GM12878 (cell line): ENCODE measurements at regions not wholly inside any gene's neighbourhood (a gene's known extent, or its start where the extent isn't known, plus 50 kb on each side); places are given as distances from the start of the nearest gene placed in this dataset.

Experiments used
- BHLHE40 ChIP-seq, 2 experiments: fragments of 450-650 bp in 1 of 2; IDR thresholded peaks; 2 replicates each; pipeline ENCODE4 v1.6.1; 2011 to 2017; ENCODE audit warnings: low read depth in 2 of 2, borderline replicate concordance in 1 of 2, improper control_type of control experiment in 1 of 2, low read length in 1 of 2, mild to moderate bottlenecking in 1 of 2
- CREM ChIP-seq: IDR thresholded peaks from 2 replicates; pipeline ENCODE4 v1.6.1; 2014; ENCODE audit warnings: antibody characterized with exemption, low read depth
- FOXM1 ChIP-seq: IDR thresholded peaks from 2 replicates; pipeline ENCODE4 v1.6.1; 2012; ENCODE audit warnings: low read depth, mild to moderate bottlenecking, inconsistent platforms, low read length, moderate library complexity
- KAT2A ChIP-seq: conservative IDR thresholded peaks from 2 replicates; pipeline ENCODE4 v1.6.1; 2011; ENCODE audit warnings: low read depth, low read length; ENCODE audit not compliant: control insufficient read depth
- LARP7 ChIP-seq: fragments of 450-650 bp; IDR thresholded peaks from 2 replicates; pipeline ENCODE4 v1.6.1; 2017; ENCODE audit warnings: mild to moderate bottlenecking
- NFYA ChIP-seq: IDR thresholded peaks from 2 replicates; pipeline ENCODE4 v1.6.1; 2011; ENCODE audit warnings: low read depth, mild to moderate bottlenecking, low read length, improper control_type of control experiment, borderline replicate concordance
- NRF1 ChIP-seq: conservative IDR thresholded peaks from 2 replicates; pipeline ENCODE4 v1.6.1; 2011; ENCODE audit warnings: mild to moderate bottlenecking, low read depth, low read length, improper control_type of control experiment
- SIN3A ChIP-seq: IDR thresholded peaks from 2 replicates; pipeline ENCODE4 v1.6.1; 2012; ENCODE audit warnings: low read depth, low read length, improper control_type of control experiment
- SMARCA5 ChIP-seq: fragments of 450-650 bp; IDR thresholded peaks from 2 replicates; pipeline ENCODE4 v1.6.1; 2017; ENCODE audit warnings: mild to moderate bottlenecking
- STAT1 ChIP-seq: fragments of 450-650 bp; conservative IDR thresholded peaks from 2 replicates; pipeline ENCODE4 v1.6.1; 2014; ENCODE audit warnings: antibody characterized with exemption, mild to moderate bottlenecking
- TBL1XR1 ChIP-seq: IDR thresholded peaks from 2 replicates; pipeline ENCODE4 v1.6.1; 2012; ENCODE audit warnings: low read depth, low read length, improper control_type of control experiment
- ZNF217 ChIP-seq: fragments of 450-650 bp; IDR thresholded peaks from 2 replicates; pipeline ENCODE4 v1.6.1; 2017; ENCODE audit warnings: antibody characterized with exemption, mild to moderate bottlenecking
- TF ChIP-seq, protein P1 (sequence below): IDR thresholded peaks from 2 replicates; pipeline ENCODE4 v1.6.1; 2011; ENCODE audit warnings: low read depth, mild to moderate bottlenecking, low read length, moderate library complexity, borderline replicate concordance; ENCODE audit errors: extremely low read depth
- TF ChIP-seq, protein P2 (sequence below): fragments of 450-650 bp; IDR thresholded peaks from 2 replicates; pipeline ENCODE4 v1.6.1; 2018; ENCODE audit warnings: mild to moderate bottlenecking, low read depth, moderate library complexity; ENCODE audit not compliant: partially characterized antibody
- TF ChIP-seq, protein P3 (sequence below): fragments of 450-650 bp; IDR thresholded peaks from 2 replicates; pipeline ENCODE4 v1.6.1; 2016; ENCODE audit warnings: mild to moderate bottlenecking
- TF ChIP-seq, protein P4 (sequence below): fragments of 450-650 bp; formaldehyde crosslinking; IDR thresholded peaks from 2 replicates; pipeline ENCODE4 v1.4.0; 2022; ENCODE audit warnings: mild to moderate bottlenecking, moderate library complexity
- TF ChIP-seq, protein P5 (sequence below), 3 experiments: IDR thresholded peaks in 2 of 3; conservative IDR thresholded peaks in 1 of 3; 2 replicates each; pipeline ENCODE4 v1.5.1; 2011; ENCODE audit warnings: low read depth in 3 of 3, low read length in 3 of 3, mild to moderate bottlenecking in 3 of 3, control low read depth in 2 of 3, moderate library complexity in 2 of 3, inconsistent platforms in 1 of 3, mixed read lengths in 1 of 3; ENCODE audit not compliant: control insufficient read depth in 2 of 3, insufficient read depth in 1 of 3; ENCODE audit errors: extremely low read depth in 1 of 3
- TF ChIP-seq, protein P6 (sequence below): fragments of 150-350 bp; IDR thresholded peaks from 2 replicates; pipeline ENCODE4 v1.6.1; 2014; ENCODE audit warnings: mild to moderate bottlenecking, low read depth, low read length

DNA sequence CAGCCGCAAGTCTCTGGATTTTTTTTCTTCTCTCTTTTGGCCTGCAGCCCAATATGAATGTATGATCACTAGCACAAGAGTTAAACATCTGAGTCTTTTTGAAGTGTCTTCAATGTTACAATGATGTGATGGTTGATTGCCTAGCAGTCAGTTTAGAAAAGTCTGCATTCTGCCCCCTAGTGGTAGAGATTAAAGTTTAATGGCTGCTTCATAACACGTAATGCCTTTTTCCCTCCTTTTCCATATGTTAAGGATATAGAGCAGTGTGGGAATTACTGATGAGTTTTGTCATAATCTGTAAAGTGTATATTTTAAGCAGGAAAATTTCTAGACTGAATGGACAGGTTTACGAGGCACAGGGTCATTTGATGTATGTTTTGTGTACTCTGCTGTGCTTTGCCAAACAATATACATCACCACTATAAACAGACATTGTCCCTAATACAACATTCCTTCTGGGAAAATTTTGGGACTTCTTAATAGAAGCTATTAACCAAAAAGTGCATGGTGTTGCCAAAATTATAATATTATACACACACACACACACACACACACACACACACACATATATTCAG, 1038.5 kb upstream of the NR2F2 start (continued):
- TF ChIP-seq, protein P1, sequence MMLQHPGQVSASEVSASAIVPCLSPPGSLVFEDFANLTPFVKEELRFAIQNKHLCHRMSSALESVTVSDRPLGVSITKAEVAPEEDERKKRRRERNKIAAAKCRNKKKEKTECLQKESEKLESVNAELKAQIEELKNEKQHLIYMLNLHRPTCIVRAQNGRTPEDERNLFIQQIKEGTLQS = no peak
- TF ChIP-seq, protein P2, sequence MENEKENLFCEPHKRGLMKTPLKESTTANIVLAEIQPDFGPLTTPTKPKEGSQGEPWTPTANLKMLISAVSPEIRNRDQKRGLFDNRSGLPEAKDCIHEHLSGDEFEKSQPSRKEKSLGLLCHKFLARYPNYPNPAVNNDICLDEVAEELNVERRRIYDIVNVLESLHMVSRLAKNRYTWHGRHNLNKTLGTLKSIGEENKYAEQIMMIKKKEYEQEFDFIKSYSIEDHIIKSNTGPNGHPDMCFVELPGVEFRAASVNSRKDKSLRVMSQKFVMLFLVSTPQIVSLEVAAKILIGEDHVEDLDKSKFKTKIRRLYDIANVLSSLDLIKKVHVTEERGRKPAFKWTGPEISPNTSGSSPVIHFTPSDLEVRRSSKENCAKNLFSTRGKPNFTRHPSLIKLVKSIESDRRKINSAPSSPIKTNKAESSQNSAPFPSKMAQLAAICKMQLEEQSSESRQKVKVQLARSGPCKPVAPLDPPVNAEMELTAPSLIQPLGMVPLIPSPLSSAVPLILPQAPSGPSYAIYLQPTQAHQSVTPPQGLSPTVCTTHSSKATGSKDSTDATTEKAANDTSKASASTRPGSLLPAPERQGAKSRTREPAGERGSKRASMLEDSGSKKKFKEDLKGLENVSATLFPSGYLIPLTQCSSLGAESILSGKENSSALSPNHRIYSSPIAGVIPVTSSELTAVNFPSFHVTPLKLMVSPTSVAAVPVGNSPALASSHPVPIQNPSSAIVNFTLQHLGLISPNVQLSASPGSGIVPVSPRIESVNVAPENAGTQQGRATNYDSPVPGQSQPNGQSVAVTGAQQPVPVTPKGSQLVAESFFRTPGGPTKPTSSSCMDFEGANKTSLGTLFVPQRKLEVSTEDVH = no peak
- TF ChIP-seq CREM (no peak), STAT1 (no peak), LARP7 (no peak), SMARCA5 (0 out of 2 replicates have a peak, but pooled peaks have one; percentile 31), SIN3A (no peak), ZNF217 (no peak), NRF1 (no peak), TBL1XR1 (no peak), FOXM1 (no peak), BHLHE40 (IDR thresholded peaks at IDR 0.05; ENCODE audit: borderline replicate concordance in 1 of 2, low read depth in 2 of 2, low read length in 1 of 2) (no peak), KAT2A (no peak), NFYA (no peak)
- TF ChIP-seq, protein P3, sequence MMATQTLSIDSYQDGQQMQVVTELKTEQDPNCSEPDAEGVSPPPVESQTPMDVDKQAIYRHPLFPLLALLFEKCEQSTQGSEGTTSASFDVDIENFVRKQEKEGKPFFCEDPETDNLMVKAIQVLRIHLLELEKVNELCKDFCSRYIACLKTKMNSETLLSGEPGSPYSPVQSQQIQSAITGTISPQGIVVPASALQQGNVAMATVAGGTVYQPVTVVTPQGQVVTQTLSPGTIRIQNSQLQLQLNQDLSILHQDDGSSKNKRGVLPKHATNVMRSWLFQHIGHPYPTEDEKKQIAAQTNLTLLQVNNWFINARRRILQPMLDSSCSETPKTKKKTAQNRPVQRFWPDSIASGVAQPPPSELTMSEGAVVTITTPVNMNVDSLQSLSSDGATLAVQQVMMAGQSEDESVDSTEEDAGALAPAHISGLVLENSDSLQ = no peak
- TF ChIP-seq, protein P4, sequence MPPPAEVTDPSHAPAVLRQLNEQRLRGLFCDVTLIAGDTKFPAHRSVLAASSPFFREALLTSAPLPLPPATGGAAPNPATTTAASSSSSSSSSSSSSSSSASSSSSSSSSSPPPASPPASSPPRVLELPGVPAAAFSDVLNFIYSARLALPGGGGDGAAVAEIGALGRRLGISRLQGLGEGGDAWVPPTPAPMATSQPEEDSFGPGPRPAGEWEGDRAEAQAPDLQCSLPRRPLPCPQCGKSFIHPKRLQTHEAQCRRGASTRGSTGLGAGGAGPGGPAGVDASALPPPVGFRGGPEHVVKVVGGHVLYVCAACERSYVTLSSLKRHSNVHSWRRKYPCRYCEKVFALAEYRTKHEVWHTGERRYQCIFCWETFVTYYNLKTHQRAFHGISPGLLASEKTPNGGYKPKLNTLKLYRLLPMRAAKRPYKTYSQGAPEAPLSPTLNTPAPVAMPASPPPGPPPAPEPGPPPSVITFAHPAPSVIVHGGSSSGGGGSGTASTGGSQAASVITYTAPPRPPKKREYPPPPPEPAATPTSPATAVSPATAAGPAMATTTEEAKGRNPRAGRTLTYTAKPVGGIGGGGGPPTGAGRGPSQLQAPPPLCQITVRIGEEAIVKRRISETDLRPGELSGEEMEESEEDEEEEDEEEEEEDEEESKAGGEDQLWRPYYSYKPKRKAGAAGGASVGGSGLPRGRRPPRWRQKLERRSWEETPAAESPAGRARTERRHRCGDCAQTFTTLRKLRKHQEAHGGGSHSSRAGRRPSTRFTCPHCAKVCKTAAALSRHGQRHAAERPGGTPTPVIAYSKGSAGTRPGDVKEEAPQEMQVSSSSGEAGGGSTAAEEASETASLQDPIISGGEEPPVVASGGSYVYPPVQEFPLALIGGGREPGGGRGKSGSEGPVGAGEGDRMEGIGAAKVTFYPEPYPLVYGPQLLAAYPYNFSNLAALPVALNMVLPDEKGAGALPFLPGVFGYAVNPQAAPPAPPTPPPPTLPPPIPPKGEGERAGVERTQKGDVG (CRISPR knock-in tag) = no peak
- TF ChIP-seq, protein P5, sequence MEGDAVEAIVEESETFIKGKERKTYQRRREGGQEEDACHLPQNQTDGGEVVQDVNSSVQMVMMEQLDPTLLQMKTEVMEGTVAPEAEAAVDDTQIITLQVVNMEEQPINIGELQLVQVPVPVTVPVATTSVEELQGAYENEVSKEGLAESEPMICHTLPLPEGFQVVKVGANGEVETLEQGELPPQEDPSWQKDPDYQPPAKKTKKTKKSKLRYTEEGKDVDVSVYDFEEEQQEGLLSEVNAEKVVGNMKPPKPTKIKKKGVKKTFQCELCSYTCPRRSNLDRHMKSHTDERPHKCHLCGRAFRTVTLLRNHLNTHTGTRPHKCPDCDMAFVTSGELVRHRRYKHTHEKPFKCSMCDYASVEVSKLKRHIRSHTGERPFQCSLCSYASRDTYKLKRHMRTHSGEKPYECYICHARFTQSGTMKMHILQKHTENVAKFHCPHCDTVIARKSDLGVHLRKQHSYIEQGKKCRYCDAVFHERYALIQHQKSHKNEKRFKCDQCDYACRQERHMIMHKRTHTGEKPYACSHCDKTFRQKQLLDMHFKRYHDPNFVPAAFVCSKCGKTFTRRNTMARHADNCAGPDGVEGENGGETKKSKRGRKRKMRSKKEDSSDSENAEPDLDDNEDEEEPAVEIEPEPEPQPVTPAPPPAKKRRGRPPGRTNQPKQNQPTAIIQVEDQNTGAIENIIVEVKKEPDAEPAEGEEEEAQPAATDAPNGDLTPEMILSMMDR (IDR thresholded peaks at IDR 0.05 in 2 of 3, conservative IDR thresholded peaks at IDR 0.05 in 1 of 3; ENCODE audit: control insufficient read depth in 2 of 3, extremely low read depth in 1 of 3, insufficient read depth in 1 of 3, low read depth in 3 of 3, low read length in 3 of 3) = peak; percentile 43 to 51 (median 44)
- TF ChIP-seq, protein P6, sequence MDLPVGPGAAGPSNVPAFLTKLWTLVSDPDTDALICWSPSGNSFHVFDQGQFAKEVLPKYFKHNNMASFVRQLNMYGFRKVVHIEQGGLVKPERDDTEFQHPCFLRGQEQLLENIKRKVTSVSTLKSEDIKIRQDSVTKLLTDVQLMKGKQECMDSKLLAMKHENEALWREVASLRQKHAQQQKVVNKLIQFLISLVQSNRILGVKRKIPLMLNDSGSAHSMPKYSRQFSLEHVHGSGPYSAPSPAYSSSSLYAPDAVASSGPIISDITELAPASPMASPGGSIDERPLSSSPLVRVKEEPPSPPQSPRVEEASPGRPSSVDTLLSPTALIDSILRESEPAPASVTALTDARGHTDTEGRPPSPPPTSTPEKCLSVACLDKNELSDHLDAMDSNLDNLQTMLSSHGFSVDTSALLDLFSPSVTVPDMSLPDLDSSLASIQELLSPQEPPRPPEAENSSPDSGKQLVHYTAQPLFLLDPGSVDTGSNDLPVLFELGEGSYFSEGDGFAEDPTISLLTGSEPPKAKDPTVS = no peak
